IPS-18c (cell line): ENCODE measurements at regions not wholly inside any gene's neighbourhood (a gene's known extent, or its start where the extent isn't known, plus 50 kb on each side); places are given as distances from the start of the nearest gene placed in this dataset.
"Not testable (repeated sequence)": the region's sequence is repeated elsewhere in the genome, so short reads cannot be mapped to it uniquely, and the experiment has no call there.

Source experiments
- H3K4me3 ChIP-seq: 2 replicates; pipeline ENCODE4 v1.7.0; 2013; ENCODE audit warnings: low read depth, mild to moderate bottlenecking, low read length, moderate library complexity; ENCODE audit not compliant: insufficient read depth
- H3K9me3 ChIP-seq: one replicate; pipeline ENCODE4 v1.6.1; 2013; ENCODE audit warnings: mild to moderate bottlenecking, low read length, moderate library complexity; ENCODE audit not compliant: control insufficient read depth, insufficient read depth

DNA sequence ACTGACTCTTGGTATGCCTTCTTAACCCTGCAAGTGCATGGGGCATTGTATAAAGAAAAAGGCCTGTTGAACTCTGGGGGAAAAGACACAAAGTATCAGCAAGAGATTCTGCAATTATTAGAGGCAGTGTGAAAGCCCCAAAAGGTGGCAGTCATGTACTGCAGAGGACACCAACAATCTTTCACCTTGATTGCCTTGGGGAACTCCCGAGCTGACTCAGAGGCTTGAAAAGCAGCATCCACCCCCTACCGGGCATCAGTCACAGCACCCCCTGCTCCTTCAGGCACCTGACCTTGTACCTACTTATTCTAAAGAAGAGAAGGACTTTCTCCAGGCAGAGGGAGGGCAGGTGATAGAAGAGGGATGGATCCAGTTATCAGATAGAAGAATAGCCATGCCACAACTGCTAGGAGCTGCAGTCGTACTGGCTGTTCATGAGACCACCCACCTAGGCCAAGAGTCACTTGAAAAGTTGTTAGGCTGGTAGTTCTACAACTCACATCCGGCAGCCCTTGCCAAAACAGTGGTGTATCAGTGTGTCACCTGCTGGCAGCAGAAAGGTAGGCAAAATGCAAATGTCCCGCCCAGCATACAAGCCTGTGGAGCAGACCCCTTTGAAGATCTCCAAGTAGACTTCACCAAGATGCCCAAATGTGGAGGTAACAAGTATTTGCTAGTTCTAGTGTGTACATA lies 241.6 kb upstream of the CNTN6 start:
- H3K4me3 ChIP-seq, result no peak overlapping the region
- H3K9me3 ChIP-seq, result no peaks in the 10 kb centered on the region

DNA sequence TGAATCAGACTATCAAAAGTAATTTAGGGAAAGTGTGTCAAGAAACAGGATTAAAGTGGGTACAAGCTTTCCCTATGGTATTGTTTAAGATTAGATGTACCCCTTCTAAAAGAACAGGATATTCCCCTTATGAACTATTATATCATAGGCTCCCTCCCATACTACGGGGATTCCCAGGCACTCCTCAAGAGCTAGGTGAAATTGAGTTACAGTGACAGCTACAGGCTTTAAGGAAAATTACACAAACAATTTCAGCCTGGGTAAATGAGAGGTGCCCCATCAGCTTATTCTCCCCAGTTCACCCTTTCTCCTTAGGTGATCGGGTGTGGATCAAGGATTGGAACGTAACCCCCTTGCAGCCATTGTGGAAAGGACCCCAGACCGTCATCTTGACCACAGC lies 240.8 kb upstream of the CNTN6 start:
- Histone ChIP-seq H3K4me3 (no peak overlapping the region), H3K9me3 (no peaks in the 10 kb centered on the region)

DNA sequence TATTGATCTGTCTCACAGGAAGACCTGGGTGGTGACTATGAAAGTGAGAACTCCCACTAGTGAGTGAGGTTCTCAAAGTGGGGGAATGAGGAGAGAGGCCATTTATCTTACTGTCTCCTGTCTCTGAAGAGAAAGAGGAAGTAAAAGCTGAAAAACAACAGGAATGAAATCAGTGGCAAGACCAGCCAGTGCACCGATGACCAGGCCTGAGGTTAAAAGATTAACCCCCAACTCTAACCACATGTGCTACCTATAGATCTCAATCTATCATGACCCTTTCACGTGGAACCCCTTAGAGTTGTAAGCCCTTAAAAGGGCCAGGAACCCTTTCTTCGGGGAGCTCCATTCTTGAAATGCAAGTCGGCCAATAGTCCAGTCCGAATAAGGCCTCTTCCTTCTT lies 239.3 kb upstream of the CNTN6 start:
- H3K4me3 ChIP-seq, result no peak overlapping the region
- H3K9me3 ChIP-seq, result no peaks in the 10 kb centered on the region

DNA sequence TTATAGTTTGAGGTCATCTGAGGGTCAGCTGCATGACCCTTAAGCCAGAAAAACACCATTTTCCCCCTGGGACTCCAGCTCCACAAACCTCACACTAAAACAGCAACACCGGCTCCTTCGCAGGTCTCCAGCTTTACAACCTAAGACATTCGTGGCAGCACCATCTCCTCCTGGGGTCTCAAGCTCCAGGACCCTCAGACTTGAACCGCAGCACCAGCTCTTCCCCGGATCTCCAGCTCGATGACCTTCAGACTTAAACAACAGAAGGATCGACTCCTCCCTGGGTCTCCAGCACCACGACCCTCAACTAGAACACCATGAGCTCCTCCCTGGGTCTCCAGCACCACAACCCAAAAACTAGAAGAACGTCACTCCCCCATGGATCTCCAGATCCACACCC lies 233.7 kb upstream of the CNTN6 start:
- Histone ChIP-seq H3K9me3 (no peaks in the 10 kb centered on the region), H3K4me3 (no peak overlapping the region)

DNA sequence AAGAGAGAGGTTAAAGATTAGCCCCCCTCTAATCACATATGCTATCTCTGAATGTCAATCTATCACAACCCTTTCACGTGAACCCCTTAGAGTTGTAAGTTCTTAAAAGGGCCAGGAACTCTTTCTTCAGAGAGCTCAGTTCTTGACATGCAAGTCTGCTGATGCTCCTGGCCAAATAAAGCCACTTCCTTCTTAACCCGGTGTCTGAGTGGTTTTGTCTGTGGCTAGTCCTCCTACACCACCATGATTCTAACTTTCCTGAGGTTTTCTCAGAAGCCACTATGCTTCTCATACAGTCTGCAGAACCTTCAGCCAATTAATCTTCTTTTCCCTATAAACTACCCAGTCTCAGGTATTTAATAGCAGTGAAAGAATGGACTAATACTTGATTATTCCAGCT lies 231.1 kb upstream of the CNTN6 start:
- H3K9me3 ChIP-seq, result no peaks in the 10 kb centered on the region

DNA sequence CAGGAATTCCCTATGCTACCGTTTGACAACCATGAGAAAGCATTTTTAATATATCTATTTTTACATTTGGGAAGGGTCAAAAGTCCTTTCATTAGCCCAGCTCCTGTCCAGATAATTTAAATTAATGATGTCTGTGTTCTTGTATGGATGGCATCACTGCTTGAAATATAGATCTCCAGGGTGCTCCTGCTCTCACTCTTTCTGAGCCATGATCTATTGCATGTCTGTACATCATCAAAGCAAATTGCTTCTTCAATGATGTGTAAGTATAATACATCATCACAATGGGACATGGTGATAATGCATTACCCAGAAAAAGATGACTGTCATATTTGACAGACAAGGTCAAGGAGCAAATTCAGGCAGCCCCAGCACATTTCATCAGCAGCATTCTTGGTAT lies 223.6 kb upstream of the CNTN6 start:
- Histone ChIP-seq H3K9me3 (no peaks in the 10 kb centered on the region), H3K4me3 (no peak overlapping the region)

More for the DNA sequence above, 231.1 kb upstream of the CNTN6 start:
- H3K4me3 ChIP-seq, result no peak overlapping the region

DNA sequence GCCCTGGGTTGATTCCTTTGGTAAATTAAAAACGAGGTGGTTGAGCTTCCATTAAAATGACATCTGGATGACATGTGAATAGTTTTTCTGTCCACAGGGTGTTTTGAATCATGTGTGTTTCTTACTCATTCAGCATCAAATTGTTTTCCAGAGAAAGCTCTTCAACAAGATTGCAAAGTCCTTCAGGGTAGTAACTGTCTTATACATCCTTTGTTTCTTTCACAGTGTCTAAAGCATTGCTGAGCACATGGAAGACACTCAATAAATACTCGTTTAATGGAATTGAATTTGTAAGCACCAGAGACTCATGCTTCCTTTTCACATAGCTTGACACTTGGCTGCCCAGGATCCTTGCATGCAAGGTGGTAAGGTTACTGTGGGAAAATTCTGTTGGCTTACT lies 223.1 kb upstream of the CNTN6 start:
- H3K9me3 ChIP-seq, result no peaks in the 10 kb centered on the region
- no peak overlapping the region for H3K4me3 ChIP-seq

DNA sequence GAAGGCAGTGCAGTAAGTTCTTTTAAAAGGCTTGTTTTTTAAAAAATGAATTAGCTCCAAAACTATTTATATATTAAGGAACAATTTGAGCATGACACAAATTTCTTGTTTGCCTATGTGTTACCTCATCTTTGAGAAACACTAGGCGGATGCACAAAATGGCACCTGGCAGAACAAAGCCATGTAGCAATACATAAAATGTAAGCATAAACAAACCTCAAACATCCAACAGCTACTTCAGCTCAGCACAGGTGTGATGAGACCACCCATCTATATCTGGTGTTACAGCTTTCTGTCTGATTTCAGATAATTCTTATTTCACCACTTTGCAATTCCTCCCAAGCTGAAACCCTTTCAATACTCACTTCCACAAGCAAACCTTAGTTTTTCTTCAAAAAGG lies 221.2 kb upstream of the CNTN6 start:
- no peak overlapping the region for H3K4me3 ChIP-seq
- H3K9me3 ChIP-seq, result no peaks in the 10 kb centered on the region

DNA sequence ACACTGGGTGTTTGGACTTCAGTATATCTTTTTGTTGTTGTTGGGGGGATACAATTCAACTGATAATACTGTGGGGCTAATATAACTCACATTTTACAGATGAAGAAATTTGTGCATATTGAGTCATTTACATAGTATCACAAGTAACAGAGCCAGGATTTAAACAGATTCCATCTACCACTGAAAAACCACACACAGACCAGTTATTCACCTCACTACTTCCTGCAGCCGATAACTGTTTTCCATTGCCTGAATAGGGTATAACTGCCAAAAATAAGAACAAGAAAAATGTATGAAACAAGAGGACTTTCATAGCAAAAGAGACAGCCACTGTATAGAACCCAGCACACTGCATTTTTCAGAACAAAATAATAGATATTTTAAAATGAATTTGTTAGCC lies 215.8 kb upstream of the CNTN6 start:
- Histone ChIP-seq H3K9me3 (no peaks in the 10 kb centered on the region), H3K4me3 (no peak overlapping the region)

DNA sequence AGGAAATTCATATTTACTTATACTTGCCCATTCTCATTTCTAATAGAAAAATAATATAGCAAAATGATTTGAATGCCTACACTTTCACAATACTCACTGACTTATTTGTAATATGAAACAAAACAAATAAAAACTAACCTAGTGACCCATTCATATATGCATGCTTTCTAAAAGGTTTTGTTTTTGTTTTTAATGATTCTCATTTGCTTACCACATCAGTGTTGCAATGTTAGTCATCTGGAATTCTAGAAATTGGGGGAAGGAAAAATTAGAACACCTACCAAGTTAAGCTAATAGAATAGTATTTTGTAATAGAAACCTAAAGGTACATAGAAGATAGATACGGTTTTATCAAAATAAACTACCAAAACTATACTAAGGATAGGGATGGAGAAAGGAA lies 214.1 kb upstream of the CNTN6 start:
- H3K4me3 ChIP-seq, result no peak overlapping the region
- H3K9me3 ChIP-seq, result no peaks in the 10 kb centered on the region

DNA sequence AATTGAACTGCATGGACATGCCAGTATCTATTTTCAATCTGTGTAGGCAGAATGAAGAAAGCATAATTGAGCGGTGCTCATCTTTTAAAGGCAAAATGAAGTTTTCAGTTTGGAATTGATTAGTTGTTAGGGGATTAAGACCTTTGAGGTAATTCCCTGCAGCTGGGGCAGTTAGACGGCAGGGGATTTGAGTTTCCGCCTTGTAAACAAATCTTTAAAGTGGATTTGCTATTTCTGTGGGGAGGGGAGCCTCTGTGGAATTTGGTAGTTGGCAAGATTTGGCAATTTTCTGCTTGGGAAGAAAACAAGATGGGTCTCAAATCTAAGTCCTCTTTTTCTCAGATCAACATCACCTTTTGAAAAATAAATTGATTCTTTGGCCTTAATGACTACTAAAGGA lies 212.5 kb upstream of the CNTN6 start:
- H3K4me3 ChIP-seq, result no peak overlapping the region
- no peaks in the 10 kb centered on the region for H3K9me3 ChIP-seq

DNA sequence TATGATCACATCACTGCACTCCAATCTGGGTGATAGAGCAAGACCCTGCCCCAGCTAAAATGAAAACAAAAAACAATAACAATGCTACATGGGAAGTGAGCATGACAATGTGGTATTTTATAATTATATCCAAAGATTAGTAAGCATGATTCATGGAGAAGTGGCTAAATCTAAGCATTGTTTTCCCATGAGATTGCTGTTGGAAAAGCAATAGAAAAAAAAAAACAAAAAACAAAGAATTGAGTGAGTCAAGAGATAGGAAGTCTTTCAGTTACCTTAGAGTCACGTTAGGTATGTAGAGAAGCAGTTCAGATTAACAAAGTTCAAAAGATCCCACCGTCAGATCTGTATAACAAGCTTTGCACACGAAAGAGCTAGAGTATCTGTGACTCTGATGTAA lies 210.3 kb upstream of the CNTN6 start:
- no peak overlapping the region for H3K4me3 ChIP-seq
- H3K9me3 ChIP-seq, result no peaks in the 10 kb centered on the region

DNA sequence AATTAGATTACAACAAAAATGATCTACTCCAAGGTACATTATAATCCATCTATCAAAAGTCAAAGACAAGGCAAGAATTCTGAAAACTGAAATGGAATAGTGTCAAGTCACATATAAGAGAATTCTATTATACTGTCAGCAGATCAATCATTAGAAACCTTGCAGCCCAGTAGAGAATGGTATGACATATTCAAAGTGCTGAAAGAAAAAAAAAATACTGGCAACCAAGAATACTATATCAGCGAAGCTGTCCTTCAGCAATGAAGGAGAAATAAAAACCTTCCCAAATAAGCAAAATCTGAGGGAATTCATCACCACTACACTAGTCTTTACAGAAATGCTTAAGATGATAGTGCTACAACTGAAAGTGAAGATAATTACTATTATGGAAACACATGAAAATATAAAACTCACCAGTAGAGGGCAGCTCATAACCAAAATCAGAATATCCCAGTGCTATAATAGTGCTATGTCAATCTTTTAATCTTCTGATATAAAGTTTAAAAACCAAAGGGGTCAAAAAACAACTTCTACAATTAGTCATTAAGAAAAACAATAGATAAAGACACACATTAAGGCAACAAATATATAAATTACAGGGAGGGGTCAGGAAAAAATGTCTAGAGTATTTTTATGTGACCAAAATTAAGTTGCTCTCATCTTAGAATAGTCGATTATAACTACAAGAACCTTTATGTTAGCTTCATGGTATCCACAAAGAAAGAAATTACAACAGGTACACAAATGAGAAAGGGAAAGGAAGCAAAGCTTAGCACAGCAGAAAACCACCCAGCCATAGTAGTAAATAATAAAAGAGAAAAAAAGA lies 190.7 kb upstream of the CNTN6 start:
- H3K9me3 ChIP-seq, result no peaks in the 10 kb centered on the region
- H3K4me3 ChIP-seq, result no peak overlapping the region

DNA sequence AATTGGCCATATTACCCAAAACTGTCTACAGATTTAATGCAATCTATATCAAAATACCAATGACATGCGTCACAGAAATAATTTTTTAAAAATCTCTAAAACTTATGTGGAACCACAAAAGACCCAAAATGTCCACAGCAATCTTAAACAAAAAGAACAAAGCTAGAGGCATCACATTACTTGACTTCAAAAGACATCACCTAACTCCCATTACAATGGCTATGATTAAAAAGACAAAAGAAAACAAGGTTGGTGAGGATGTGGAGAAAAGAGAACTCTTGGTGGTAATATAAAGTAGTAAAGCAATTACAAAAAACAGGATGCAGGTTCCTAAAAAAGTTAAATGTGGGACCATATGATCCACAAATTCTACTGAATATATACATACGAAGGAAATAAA lies 187.6 kb upstream of the CNTN6 start:
- Histone ChIP-seq H3K4me3 (no peak overlapping the region), H3K9me3 (no peaks in the 10 kb centered on the region)

DNA sequence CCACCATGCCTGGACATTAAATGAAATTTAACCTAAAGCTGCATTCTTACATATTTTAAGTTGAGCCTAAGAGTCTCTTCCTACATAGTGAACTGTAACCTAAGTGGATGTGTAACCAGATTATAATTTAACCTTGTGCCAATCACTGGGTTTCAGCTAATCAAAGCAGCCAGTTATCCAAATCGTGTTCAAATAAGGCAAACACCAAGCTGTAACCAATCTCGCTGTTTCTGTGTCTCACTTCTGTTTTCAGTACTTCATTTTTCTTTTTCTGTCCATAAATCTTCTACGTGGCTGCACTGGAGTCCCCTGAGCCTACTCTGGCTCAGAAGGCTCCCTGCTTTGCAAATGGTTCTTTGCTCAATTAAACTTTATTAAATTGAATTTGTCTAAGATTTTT lies 186.1 kb upstream of the CNTN6 start:
- Histone ChIP-seq H3K9me3 (no peaks in the 10 kb centered on the region), H3K4me3 (no peak overlapping the region)

DNA sequence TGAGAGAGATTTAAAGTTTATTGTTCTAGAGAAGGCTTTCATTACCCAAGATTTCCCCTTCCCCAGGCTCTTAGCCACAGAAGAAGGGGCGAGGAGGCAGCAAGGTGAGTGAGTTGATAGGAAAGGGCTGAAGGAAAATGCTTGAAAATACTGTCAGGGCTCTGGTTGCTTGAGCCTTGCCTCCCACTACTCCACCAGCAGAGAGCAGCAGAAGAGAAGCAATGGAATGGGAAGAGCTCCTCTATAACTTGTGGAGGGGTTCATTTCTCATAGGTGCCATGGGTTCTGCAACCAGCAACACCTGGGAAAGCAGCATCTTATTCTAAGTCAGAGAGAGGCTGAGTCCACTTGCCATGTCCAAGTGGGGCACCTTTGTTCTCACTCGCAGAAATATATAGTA lies 184.0 kb upstream of the CNTN6 start:
- no peaks in the 10 kb centered on the region for H3K9me3 ChIP-seq

DNA sequence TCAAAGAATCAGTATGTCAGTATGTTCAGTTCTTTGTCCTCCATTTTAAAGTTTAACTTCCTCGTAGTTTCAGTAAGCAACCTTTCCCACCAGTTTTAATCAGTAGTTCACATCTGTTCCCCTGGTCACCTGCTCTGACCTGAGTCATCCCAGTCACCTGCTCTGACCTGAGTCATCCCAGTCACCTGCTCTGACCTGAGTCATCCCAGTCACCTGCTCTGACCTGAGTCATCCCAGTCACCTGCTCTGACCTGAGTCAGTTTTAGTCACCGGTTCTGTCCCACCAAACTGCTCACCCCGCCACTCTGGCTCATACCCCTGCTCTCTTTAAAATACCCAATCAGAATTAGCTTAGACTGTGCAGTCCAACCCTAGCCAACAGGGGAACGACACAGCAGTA lies 180.1 kb upstream of the CNTN6 start:
- H3K4me3 ChIP-seq, H3K9me3 ChIP-seq: not testable (repeated sequence)

More for the DNA sequence above, 184.0 kb upstream of the CNTN6 start:
- no peak overlapping the region for H3K4me3 ChIP-seq

DNA sequence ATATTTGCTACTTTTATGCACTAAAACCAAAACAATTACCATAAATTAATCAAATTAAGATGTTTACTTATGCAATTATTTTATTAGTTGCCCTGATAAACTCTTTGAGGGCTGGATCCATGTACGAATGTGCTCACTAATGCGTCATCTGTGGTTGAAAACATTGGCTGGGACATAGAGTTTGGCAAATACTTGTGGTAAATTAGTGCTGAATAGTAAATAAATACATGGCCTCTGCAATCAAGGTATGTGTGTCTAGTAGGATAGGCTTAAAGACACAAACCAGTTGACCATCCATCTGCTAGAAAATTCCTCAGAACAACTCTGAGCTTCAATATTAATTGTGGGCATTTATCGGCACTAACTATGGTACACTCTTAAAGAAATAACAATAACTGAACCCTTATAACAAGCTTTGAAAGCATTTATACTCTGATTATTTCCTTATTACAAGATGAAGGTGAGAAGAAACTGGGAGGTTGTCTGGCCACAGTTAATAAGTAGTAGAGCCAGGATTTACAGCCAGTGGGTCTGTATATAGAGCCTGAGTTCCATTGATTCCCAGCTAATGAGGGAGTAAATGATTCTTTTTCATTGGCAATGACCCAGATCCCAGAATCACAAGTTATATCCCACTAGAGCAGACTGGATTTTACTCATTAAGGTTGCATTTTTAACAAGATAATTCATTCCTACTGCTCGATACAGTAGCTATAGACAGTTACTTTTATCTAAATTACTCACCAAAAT lies 169.5 kb upstream of the CNTN6 start:
- no peak overlapping the region for H3K4me3 ChIP-seq
- no peaks in the 10 kb centered on the region for H3K9me3 ChIP-seq
